Pancreas (tissue), 10 donors: ENCODE measurements at regions not wholly inside any gene's neighbourhood (a gene's known extent, or its start where the extent isn't known, plus 50 kb on each side); places are given as distances from the start of the nearest gene placed in this dataset.

Experiments
- ATAC-seq, 4 donors: fragments of 200-7000 bp; cut with Tn5 transposase; one replicate each; pipeline versions ENCODE4 v1.8.0 to v1.9.1; 2020; ENCODE audit warnings: mild to moderate bottlenecking in 4 of 4, moderate library complexity in 4 of 4
- DNase-seq, 6 donors: peaks; one replicate each; pipeline ENCODE4 v3.0.0-alpha.2; 2020
- FAIRE-seq: peaks from 2 replicates; lab custom pipeline; 2012; peaks lifted over from hg19 to GRCh38; lab: Jason Lieb, UNC
- H3K27ac ChIP-seq, 4 donors: fragments of 200-600 bp; sonication (generic); 1 replicate in 3 of 4; 2 replicates in 1 of 4; pipeline versions ENCODE4 v1.5.0 to v1.8.0; 2020
- H3K27me3 ChIP-seq, 4 donors: fragments of 200-600 bp; one replicate each; pipeline ENCODE4 v1.8.0; 2021
- H3K36me3 ChIP-seq, 3 donors: fragments of 200-600 bp; sonication (generic) in 1 of 3; one replicate each; pipeline versions ENCODE4 v1.5.0 to v1.8.0; 2020 to 2021
- H3K4me1 ChIP-seq, 3 donors: fragments of 200-600 bp; one replicate each; pipeline ENCODE4 v1.8.0; 2021
- H3K4me3 ChIP-seq, 4 donors: fragments of 200-600 bp; sonication (generic) in 2 of 4; one replicate each; pipeline versions ENCODE4 v1.5.0 to v1.8.0; 2020 to 2021
- H3K9me3 ChIP-seq, 4 donors: fragments of 200-600 bp; one replicate each; pipeline ENCODE4 v1.8.0; 2021
- WGBS, 2 donors: extraction: QIAGEN DNeasy Blood & Tissue Kit; methylation state at CpG; one replicate each; pipeline ENCODE4 v1.1.7; 2013; 5-methylcytosine and 5-hydroxymethylcytosine counted together
- intact Hi-C, 3 donors: fragments of 100-400 bp; cut with DNase I; formaldehyde crosslinking; loops; one replicate each; pipeline versions ENCODE4 v1.11.1 to v1.14.2; 2022
- TF ChIP-seq, protein P1 (sequence below), 4 donors: fragments of 200-600 bp; sonication (generic) in 3 of 4; IDR thresholded peaks; one replicate each; pipeline versions ENCODE4 v1.5.0 to v1.8.0; 2021; ENCODE audit warnings: antibody characterized with exemption in 4 of 4
- donor health status: healthy with polysubstance abuse.
- donor health status: DM: no; HTN: no; CAD: no; lungs with moderate emphysema.
- donor health status: DM: no; HTN: no; CAD: no.
- donor health status: control.
- donor health status: control.
- donor health status: Bipolar disorder and iron deficiency.
- donor health status: DM: yes; HTN: yes; CAD: no.
- donor health status: DM: no; HTN: no; CAD: no.
- donor health status: DM: no; HTN: no; CAD: no.
- donor health status: DM: yes; HTN: yes; CAD: no.

DNA sequence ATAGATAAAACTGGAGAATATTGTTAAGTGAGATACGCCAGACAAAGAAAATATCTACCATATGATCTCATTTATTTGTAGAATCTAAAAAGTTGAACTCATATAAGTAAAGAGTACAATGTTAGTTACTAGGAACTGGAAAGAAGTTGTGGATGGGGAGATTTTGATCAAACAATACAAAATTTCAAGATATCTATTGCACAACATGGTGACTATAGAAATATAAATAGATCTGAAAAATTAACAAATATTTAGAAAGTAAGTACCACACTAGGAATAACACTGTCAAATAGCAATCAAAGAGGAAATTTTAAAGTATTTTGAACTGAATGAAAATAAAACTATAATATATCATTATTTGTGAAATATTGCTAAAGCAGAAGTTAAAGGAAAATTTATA lies 437.2 kb downstream of the AASDHPPT start:
- intact Hi-C loops = no loop called here
- FAIRE-seq = no peak
- TF ChIP-seq, protein P1, sequence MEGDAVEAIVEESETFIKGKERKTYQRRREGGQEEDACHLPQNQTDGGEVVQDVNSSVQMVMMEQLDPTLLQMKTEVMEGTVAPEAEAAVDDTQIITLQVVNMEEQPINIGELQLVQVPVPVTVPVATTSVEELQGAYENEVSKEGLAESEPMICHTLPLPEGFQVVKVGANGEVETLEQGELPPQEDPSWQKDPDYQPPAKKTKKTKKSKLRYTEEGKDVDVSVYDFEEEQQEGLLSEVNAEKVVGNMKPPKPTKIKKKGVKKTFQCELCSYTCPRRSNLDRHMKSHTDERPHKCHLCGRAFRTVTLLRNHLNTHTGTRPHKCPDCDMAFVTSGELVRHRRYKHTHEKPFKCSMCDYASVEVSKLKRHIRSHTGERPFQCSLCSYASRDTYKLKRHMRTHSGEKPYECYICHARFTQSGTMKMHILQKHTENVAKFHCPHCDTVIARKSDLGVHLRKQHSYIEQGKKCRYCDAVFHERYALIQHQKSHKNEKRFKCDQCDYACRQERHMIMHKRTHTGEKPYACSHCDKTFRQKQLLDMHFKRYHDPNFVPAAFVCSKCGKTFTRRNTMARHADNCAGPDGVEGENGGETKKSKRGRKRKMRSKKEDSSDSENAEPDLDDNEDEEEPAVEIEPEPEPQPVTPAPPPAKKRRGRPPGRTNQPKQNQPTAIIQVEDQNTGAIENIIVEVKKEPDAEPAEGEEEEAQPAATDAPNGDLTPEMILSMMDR (IDR thresholded peaks at IDR 0.05) = no peak
- Histone ChIP-seq H3K4me3 (no peak overlapping the region), H3K27ac (no peak overlapping the region), H3K4me1 (no peaks in the 10 kb centered on the region), H3K36me3 (no peaks in the 10 kb centered on the region), H3K9me3 (no peaks in the 10 kb centered on the region), H3K27me3 (no peaks in the 10 kb centered on the region)
- no peak for DNase-seq
- 86 to 100% methylated on average over 1 of the region's 1 CpG for WGBS, 2 donors
- ATAC-seq = no peak

- FAIRE-seq (no peak), DNase-seq (no peak), ATAC-seq (no peak)
- WGBS, 2 donors = 82 to 94% methylated on average over 2 of the region's 2 CpGs
- Histone ChIP-seq H3K4me1 (no peaks in the 10 kb centered on the region), H3K9me3 (no peaks in the 10 kb centered on the region), H3K27ac (no peak overlapping the region), H3K4me3 (no peak overlapping the region), H3K27me3 (no peaks in the 10 kb centered on the region), H3K36me3 (no peaks in the 10 kb centered on the region)
- intact Hi-C loops = no loop called here
- TF ChIP-seq, protein P1 (IDR thresholded peaks at IDR 0.05) = no peak
Measured at GRCh38 chr11:106517426-106517825, 440.0 kb downstream of the AASDHPPT start.

DNA sequence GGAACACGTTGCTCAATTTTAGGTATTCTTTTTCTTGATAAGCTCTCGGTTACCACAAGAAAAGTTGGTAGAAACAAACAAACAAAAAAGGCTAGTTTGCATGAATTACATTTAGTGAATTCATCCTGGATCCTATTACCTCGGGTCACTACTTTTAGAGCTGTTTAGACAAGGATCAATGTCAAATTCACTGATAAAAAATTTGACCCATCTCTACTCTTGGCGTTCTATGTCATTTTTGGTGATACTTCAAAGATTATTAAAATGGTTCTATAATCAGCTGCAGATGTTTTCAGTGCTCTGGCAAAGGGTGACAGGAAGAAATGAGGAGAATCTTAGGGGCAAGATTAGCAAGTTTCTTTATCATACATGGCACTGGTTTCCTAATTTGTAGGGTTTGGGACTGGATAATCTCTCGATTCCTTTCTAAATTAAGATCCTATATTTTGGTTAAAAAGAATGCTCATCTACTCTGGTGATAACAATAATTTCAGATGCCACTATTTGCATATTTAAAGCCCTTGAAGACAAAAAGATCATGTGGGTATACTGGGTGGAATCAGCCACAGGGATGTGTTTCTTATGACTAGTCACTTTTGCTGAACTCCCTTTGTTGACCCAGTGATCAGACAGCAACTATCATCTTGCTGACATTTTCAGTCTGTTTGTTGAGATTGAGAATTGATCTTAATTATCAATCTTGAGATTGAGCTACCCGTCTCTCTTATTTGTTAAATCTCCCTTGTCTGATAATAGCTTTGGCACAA lies 442.9 kb downstream of the AASDHPPT start:
- Histone ChIP-seq H3K9me3 (no peaks in the 10 kb centered on the region), H3K4me1 (no peaks in the 10 kb centered on the region), H3K27ac (no peak overlapping the region), H3K36me3 (no peaks in the 10 kb centered on the region), H3K27me3 (no peaks in the 10 kb centered on the region), H3K4me3 (no peak overlapping the region)
- intact Hi-C loops = no loop called here
- ATAC-seq = no peak
- TF ChIP-seq, protein P1 (IDR thresholded peaks at IDR 0.05) = no peak
- no peak for FAIRE-seq
- WGBS, 2 donors = 68 to 78% methylated on average over 6 of the region's 6 CpGs
- DNase-seq = no peak

DNA sequence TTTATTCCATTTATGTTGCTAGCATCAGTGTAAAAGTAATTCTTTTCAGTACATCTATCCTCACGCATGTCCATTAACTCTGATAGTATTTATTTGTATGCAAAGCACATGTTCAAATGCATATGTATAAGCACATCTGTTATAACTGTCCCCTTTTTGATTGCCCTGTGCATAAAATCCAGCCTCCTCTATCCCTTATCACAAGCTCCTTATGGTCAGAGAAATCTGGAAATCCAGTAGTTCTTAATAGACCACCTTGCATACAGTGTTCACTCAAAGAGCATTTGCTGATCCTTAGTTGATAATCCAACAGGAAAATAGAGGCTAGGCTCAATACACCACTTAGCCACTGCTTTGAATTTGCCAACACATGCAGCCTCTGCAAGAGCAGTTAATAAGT lies 443.5 kb downstream of the AASDHPPT start:
- intact Hi-C loops = no loop called here
- H3K27me3 ChIP-seq = no peaks in the 10 kb centered on the region
- DNase-seq (no peak), ATAC-seq (no peak), FAIRE-seq (no peak)
- no peak overlapping the region for H3K4me3 ChIP-seq
- no peaks in the 10 kb centered on the region for H3K4me1 ChIP-seq
- H3K36me3 ChIP-seq = no peaks in the 10 kb centered on the region
- TF ChIP-seq, protein P1 (IDR thresholded peaks at IDR 0.05) = no peak
- WGBS, 2 donors = 68 to 93% methylated on average over 1 of the region's 1 CpG
- no peak overlapping the region for H3K27ac ChIP-seq
- H3K9me3 ChIP-seq = no peaks in the 10 kb centered on the region

- no peaks in the 10 kb centered on the region for H3K4me1 ChIP-seq
- TF ChIP-seq, protein P1 (IDR thresholded peaks at IDR 0.05) = no peak
- no peak for ATAC-seq
- H3K27me3 ChIP-seq = no peaks in the 10 kb centered on the region
- 56 to 87% methylated on average over 2 of the region's 2 CpGs for WGBS, 2 donors
- H3K27ac ChIP-seq = no peak overlapping the region
- FAIRE-seq = no peak
- intact Hi-C loops = no loop called here
- no peaks in the 10 kb centered on the region for H3K36me3 ChIP-seq
- H3K9me3 ChIP-seq = no peaks in the 10 kb centered on the region
- H3K4me3 ChIP-seq = no peak overlapping the region
- no peak for DNase-seq
Measured at GRCh38 chr11:106523171-106523570, 445.7 kb downstream of the AASDHPPT start.
